CD4-positive, alpha-beta memory T cell (primary cell): ENCODE measurements at regions not wholly inside any gene's neighbourhood (a gene's known extent, or its start where the extent isn't known, plus 50 kb on each side); places are given as distances from the start of the nearest gene placed in this dataset.

Source experiments
- CTCF ChIA-PET: fragments of 350-600 bp; sonication (Branson Sonifier 250); formaldehyde crosslinking; loops from one replicate; lab custom pipeline; 2021; ENCODE audit warnings: inconsistent platforms; ENCODE audit not compliant: partially characterized antibody; lab: Charles Lee
- POLR2A ChIA-PET: fragments of 350-600 bp; sonication (Branson Sonifier 250); formaldehyde crosslinking; loops from one replicate; lab custom pipeline; 2021; ENCODE audit not compliant: partially characterized antibody; lab: Charles Lee
- DNase-seq, 5 donors: peaks; one replicate each; pipeline versions ENCODE4 v3.0.0 to v3.0.0-alpha.2; 2020 to 2022; ENCODE audit warnings: mixed read lengths in 1 of 5
- H3K27ac ChIP-seq: one replicate; pipeline ENCODE4 v1.7.0; 2013; ENCODE audit warnings: low read depth, low read length
- H3K27me3 ChIP-seq: 2 replicates; pipeline ENCODE4 v1.7.0; 2013; ENCODE audit warnings: mild to moderate bottlenecking, low read length, moderate library complexity; ENCODE audit not compliant: insufficient read depth
- H3K36me3 ChIP-seq: 2 replicates; pipeline ENCODE4 v1.7.0; 2013; ENCODE audit warnings: mild to moderate bottlenecking, low read length, moderate library complexity; ENCODE audit not compliant: insufficient read depth
- H3K4me1 ChIP-seq: 2 replicates; pipeline ENCODE4 v1.7.0; 2013; ENCODE audit warnings: mild to moderate bottlenecking, low read length, moderate library complexity; ENCODE audit not compliant: insufficient read depth
- H3K4me3 ChIP-seq, 2 donors: one replicate each; pipeline ENCODE4 v1.7.0; 2013; ENCODE audit warnings: low read length in 2 of 2, mild to moderate bottlenecking in 1 of 2
- H3K9me3 ChIP-seq, 2 donors: one replicate each; pipeline ENCODE4 v1.7.0; 2013; ENCODE audit warnings: low read length in 2 of 2, control low read depth in 1 of 2; ENCODE audit not compliant: control insufficient read depth in 1 of 2
- H3K27ac Mint-ChIP-seq, 7 donors: one replicate each; pipeline ENCODE4 v1.8.0; 2020 to 2021; ENCODE audit warnings: mixed read lengths in 7 of 7, mild to moderate bottlenecking in 6 of 7, inconsistent platforms in 3 of 7, moderate library complexity in 3 of 7
- H3K27me3 Mint-ChIP-seq, 2 donors: one replicate each; pipeline ENCODE4 v1.8.0; 2020 to 2021; ENCODE audit warnings: mixed read lengths in 2 of 2
- H3K36me3 Mint-ChIP-seq, 2 donors: one replicate each; pipeline ENCODE4 v1.8.0; 2020 to 2021; ENCODE audit warnings: mixed read lengths in 2 of 2, inconsistent platforms in 1 of 2, mild to moderate bottlenecking in 1 of 2
- H3K4me1 Mint-ChIP-seq, 4 donors: one replicate each; pipeline ENCODE4 v1.8.0; 2020 to 2021; ENCODE audit warnings: mixed read lengths in 4 of 4, mild to moderate bottlenecking in 1 of 4
- H3K4me3 Mint-ChIP-seq, 8 donors: one replicate each; pipeline ENCODE4 v1.8.0; 2020 to 2021; ENCODE audit warnings: mixed read lengths in 8 of 8, mild to moderate bottlenecking in 7 of 8, moderate library complexity in 6 of 8, inconsistent platforms in 3 of 8
- H3K9me3 Mint-ChIP-seq, 8 donors: one replicate each; pipeline ENCODE4 v1.8.0; 2020 to 2021; ENCODE audit warnings: mixed read lengths in 8 of 8, mild to moderate bottlenecking in 5 of 8, inconsistent platforms in 3 of 8, moderate library complexity in 1 of 8
- intact Hi-C: fragments of 100-400 bp; cut with micrococcal nuclease; formaldehyde crosslinking; loops from one replicate; pipeline ENCODE4 v1.15.1; 2023

GRCh38 chr13:63942372-63942771 lies 2526.7 kb upstream of the PCDH20 start:
- no peaks in the 10 kb centered on the region for H3K4me1 Mint-ChIP-seq
- no peaks in the 10 kb centered on the region for H3K27me3 Mint-ChIP-seq
- Histone ChIP-seq H3K36me3 (no peaks in the 10 kb centered on the region), H3K27me3 (no peaks in the 10 kb centered on the region), H3K4me3 (no peak overlapping the region), H3K27ac (no peak overlapping the region), H3K4me1 (no peaks in the 10 kb centered on the region), H3K9me3 (no peaks in the 10 kb centered on the region)
- intact Hi-C loops: no loop called here
- no peak overlapping the region for H3K27ac Mint-ChIP-seq
- peaks cover 0 to 6% (median 0%) of the 10 kb centered on the region in 8 donors for H3K9me3 Mint-ChIP-seq
- H3K4me3 Mint-ChIP-seq: no peak overlapping the region
- CTCF ChIA-PET: no interaction called here
- DNase-seq: no peak
- POLR2A ChIA-PET: no interaction called here
- H3K36me3 Mint-ChIP-seq: no peaks in the 10 kb centered on the region

GRCh38 chr13:63938851-63939250 lies 2523.2 kb upstream of the PCDH20 start:
- H3K27me3 ChIP-seq: no peaks in the 10 kb centered on the region

GRCh38 chr13:63910511-63910910 lies 2494.9 kb upstream of the PCDH20 start:
- H3K36me3 Mint-ChIP-seq: no peaks in the 10 kb centered on the region
- no peak overlapping the region for H3K4me3 Mint-ChIP-seq
- H3K9me3 Mint-ChIP-seq: peaks cover 0 to 10% (median 5%) of the 10 kb centered on the region in 8 donors
- Histone ChIP-seq H3K4me3 (no peak overlapping the region), H3K27ac (no peak overlapping the region), H3K4me1 (no peaks in the 10 kb centered on the region), H3K36me3 (no peaks in the 10 kb centered on the region), H3K27me3 (no peaks in the 10 kb centered on the region), H3K9me3 (no peaks in the 10 kb centered on the region)
- no peaks in the 10 kb centered on the region for H3K4me1 Mint-ChIP-seq
- DNase-seq: no peak
- H3K27me3 Mint-ChIP-seq: no peaks in the 10 kb centered on the region
- no peak overlapping the region for H3K27ac Mint-ChIP-seq
- ChIA-PET CTCF (no interaction called here), POLR2A (no interaction called here)
- intact Hi-C loops: no loop called here

More at GRCh38 chr13:63938851-63939250, 2523.2 kb upstream of the PCDH20 start:
- H3K27ac Mint-ChIP-seq: no peak overlapping the region
- ChIA-PET POLR2A (no interaction called here), CTCF (no interaction called here)
- no peaks in the 10 kb centered on the region for H3K4me1 ChIP-seq
- intact Hi-C loops: no loop called here
- H3K27ac ChIP-seq: no peak overlapping the region
- H3K9me3 ChIP-seq: no peaks in the 10 kb centered on the region
- H3K27me3 Mint-ChIP-seq: no peaks in the 10 kb centered on the region
- H3K4me1 Mint-ChIP-seq: no peaks in the 10 kb centered on the region
- peaks cover 2 to 19% (median 13%) of the 10 kb centered on the region in 8 donors for H3K9me3 Mint-ChIP-seq
- no peaks in the 10 kb centered on the region for H3K36me3 ChIP-seq
- DNase-seq: no peak
- H3K36me3 Mint-ChIP-seq: no peaks in the 10 kb centered on the region
- no peak overlapping the region for H3K4me3 ChIP-seq
- H3K4me3 Mint-ChIP-seq: no peak overlapping the region

- intact Hi-C loops: no loop called here
- H3K36me3 ChIP-seq: no peaks in the 10 kb centered on the region
- Mint-ChIP-seq H3K4me1 (no peaks in the 10 kb centered on the region), H3K27ac (no peak overlapping the region), H3K9me3 (peaks cover 0 to 10% (median 4%) of the 10 kb centered on the region in 8 donors), H3K4me3 (no peak overlapping the region), H3K27me3 (no peaks in the 10 kb centered on the region), H3K36me3 (no peaks in the 10 kb centered on the region)
- ChIA-PET POLR2A (no interaction called here), CTCF (no interaction called here)
- no peaks in the 10 kb centered on the region for H3K27me3 ChIP-seq
- H3K9me3 ChIP-seq: no peaks in the 10 kb centered on the region
- H3K4me3 ChIP-seq: no peak overlapping the region
- no peak for DNase-seq
- no peaks in the 10 kb centered on the region for H3K4me1 ChIP-seq
- H3K27ac ChIP-seq: no peak overlapping the region
Observed at GRCh38 chr13:63909726-63910375, 2494.2 kb upstream of the PCDH20 start.

DNA sequence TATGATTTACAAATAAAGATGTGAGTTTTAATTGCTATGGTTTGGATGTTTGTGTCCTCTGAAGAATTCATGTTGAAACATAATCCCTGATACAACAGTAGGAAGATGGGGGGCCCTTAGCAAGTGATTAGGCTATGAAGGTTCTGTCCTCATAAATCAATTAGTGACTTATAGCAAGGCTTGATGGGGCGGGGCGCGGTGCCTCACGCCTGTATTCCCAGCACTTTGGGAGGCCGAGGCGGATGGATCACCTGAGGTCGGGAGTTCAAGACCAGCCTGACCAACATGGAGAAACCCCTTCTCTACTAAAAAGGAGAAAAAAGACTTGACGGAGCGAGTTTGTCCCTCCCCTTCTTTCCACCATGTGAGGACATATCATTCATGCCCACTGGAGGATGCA lies 2486.5 kb upstream of the PCDH20 start:
- no peaks in the 10 kb centered on the region for H3K4me1 Mint-ChIP-seq
- no peak for DNase-seq
- H3K4me1 ChIP-seq: no peaks in the 10 kb centered on the region
- ChIA-PET POLR2A (no interaction called here), CTCF (no interaction called here)
- no peaks in the 10 kb centered on the region for H3K36me3 Mint-ChIP-seq
- peaks cover 0 to 15% (median 6%) of the 10 kb centered on the region in 8 donors for H3K9me3 Mint-ChIP-seq
- no peaks in the 10 kb centered on the region for H3K27me3 Mint-ChIP-seq
- H3K4me3 ChIP-seq: no peak overlapping the region
- H3K27me3 ChIP-seq: no peaks in the 10 kb centered on the region
- no peak overlapping the region for H3K27ac Mint-ChIP-seq
- H3K27ac ChIP-seq: no peak overlapping the region
- H3K9me3 ChIP-seq: no peaks in the 10 kb centered on the region
- no peaks in the 10 kb centered on the region for H3K36me3 ChIP-seq
- no peak overlapping the region for H3K4me3 Mint-ChIP-seq
- intact Hi-C loops: no loop called here

- no peak overlapping the region for H3K27ac Mint-ChIP-seq
Observed at GRCh38 chr13:63901630-63902029, 2486.0 kb upstream of the PCDH20 start.

GRCh38 chr13:63900406-63900805 lies 2484.8 kb upstream of the PCDH20 start:
- Histone ChIP-seq H3K27me3 (no peaks in the 10 kb centered on the region), H3K4me1 (no peaks in the 10 kb centered on the region), H3K4me3 (no peak overlapping the region), H3K9me3 (no peaks in the 10 kb centered on the region), H3K27ac (no peak overlapping the region), H3K36me3 (no peaks in the 10 kb centered on the region)
- ChIA-PET POLR2A (no interaction called here), CTCF (no interaction called here)
- Mint-ChIP-seq H3K9me3 (peaks cover 0 to 17% (median 6%) of the 10 kb centered on the region in 8 donors), H3K4me1 (no peaks in the 10 kb centered on the region), H3K36me3 (no peaks in the 10 kb centered on the region), H3K27me3 (no peaks in the 10 kb centered on the region), H3K4me3 (no peak overlapping the region), H3K27ac (no peak overlapping the region)
- DNase-seq: no peak
- intact Hi-C loops: no loop called here

More at GRCh38 chr13:63901630-63902029, 2486.0 kb upstream of the PCDH20 start:
- ChIA-PET POLR2A (no interaction called here), CTCF (no interaction called here)
- intact Hi-C loops: no loop called here
- no peaks in the 10 kb centered on the region for H3K4me1 ChIP-seq
- no peaks in the 10 kb centered on the region for H3K36me3 ChIP-seq
- no peak for DNase-seq
- no peak overlapping the region for H3K4me3 Mint-ChIP-seq
- peaks cover 0 to 11% (median 6%) of the 10 kb centered on the region in 8 donors for H3K9me3 Mint-ChIP-seq
- H3K4me3 ChIP-seq: no peak overlapping the region
- H3K27me3 Mint-ChIP-seq: no peaks in the 10 kb centered on the region
- H3K4me1 Mint-ChIP-seq: no peaks in the 10 kb centered on the region
- no peaks in the 10 kb centered on the region for H3K27me3 ChIP-seq
- no peaks in the 10 kb centered on the region for H3K36me3 Mint-ChIP-seq
- H3K27ac ChIP-seq: no peak overlapping the region
- no peaks in the 10 kb centered on the region for H3K9me3 ChIP-seq
